Stomach (tissue), 8 donors: ENCODE measurements at regions not wholly inside any gene's neighbourhood (a gene's known extent, or its start where the extent isn't known, plus 50 kb on each side); places are given as distances from the start of the nearest gene placed in this dataset.

Source experiments
- DNase-seq, 2 donors: peaks; one replicate each; pipeline versions ENCODE4 v3.0.0 to v3.0.0-alpha.2; 2013 to 2019
- H3K27ac ChIP-seq, 5 donors: fragments of 200-600 bp in 4 of 5; sonication (generic) in 4 of 5; one replicate each; pipeline ENCODE4 v1.5.1; 2013 to 2019; ENCODE audit warnings: mild to moderate bottlenecking in 1 of 5, moderate library complexity in 1 of 5
- H3K27me3 ChIP-seq, 3 donors: fragments of 200-600 bp; sonication (generic); one replicate each; pipeline ENCODE4 v1.5.1; 2017 to 2019; ENCODE audit warnings: mixed run types in 1 of 3
- H3K36me3 ChIP-seq, 4 donors: fragments of 200-600 bp; sonication (generic); 1 replicate in 3 of 4; 2 replicates in 1 of 4; pipeline ENCODE4 v1.5.1; 2016 to 2019
- H3K4me1 ChIP-seq, 4 donors: fragments of 200-600 bp; sonication (generic); one replicate each; pipeline ENCODE4 v1.5.1; 2016 to 2019
- H3K4me3 ChIP-seq, 4 donors: fragments of 200-600 bp; sonication (generic) in 3 of 4; one replicate each; pipeline ENCODE4 v1.5.1; 2016 to 2019; ENCODE audit warnings: mild to moderate bottlenecking in 1 of 4
- H3K9me3 ChIP-seq, 4 donors: fragments of 200-600 bp; sonication (generic); one replicate each; pipeline ENCODE4 v1.5.1; 2016 to 2019
- EP300 ChIP-seq: sonication (generic); formaldehyde crosslinking; IDR thresholded peaks from one replicate; pipeline ENCODE4 v1.6.1; 2017; ENCODE audit warnings: antibody characterized with exemption
- POLR2A ChIP-seq, 4 donors: fragments of 450-650 bp; IDR thresholded peaks; one replicate each; pipeline ENCODE4 v1.6.1; 2016; ENCODE audit warnings: antibody characterized with exemption in 4 of 4, control low read depth in 2 of 4, mild to moderate bottlenecking in 1 of 4, moderate library complexity in 1 of 4
- POLR2AphosphoS5 ChIP-seq, 3 donors: sonication (generic); formaldehyde crosslinking; IDR thresholded peaks; one replicate each; pipeline ENCODE4 v1.6.1; 2016; ENCODE audit warnings: antibody characterized with exemption in 3 of 3
- WGBS, 5 donors: extraction: QIAGEN DNeasy Blood & Tissue Kit in 3 of 5; methylation state at CpG; one replicate each; pipeline versions ENCODE4 v1.1.5 to v1.1.7; 2013 to 2018; 5-methylcytosine and 5-hydroxymethylcytosine counted together
- intact Hi-C: fragments of 100-400 bp; cut with DNase I; formaldehyde crosslinking; loops from one replicate; pipeline ENCODE4 v1.15.1; 2023; ENCODE audit warnings: low total_unique reads
- TF ChIP-seq, protein P1 (sequence below), 7 experiments: fragments of 450-650 bp in 4 of 7; fragments of 200-600 bp in 3 of 7; sonication (generic) in 3 of 7; IDR thresholded peaks; one replicate each; pipeline ENCODE4 v1.5.1; 2016 to 2019; ENCODE audit warnings: antibody characterized with exemption in 7 of 7, control low read depth in 2 of 7, mild to moderate bottlenecking in 1 of 7
- donor health status: healthy with polysubstance abuse.
- donor health status: Bipolar disorder and iron deficiency.
- donor health status: healthy.

DNA sequence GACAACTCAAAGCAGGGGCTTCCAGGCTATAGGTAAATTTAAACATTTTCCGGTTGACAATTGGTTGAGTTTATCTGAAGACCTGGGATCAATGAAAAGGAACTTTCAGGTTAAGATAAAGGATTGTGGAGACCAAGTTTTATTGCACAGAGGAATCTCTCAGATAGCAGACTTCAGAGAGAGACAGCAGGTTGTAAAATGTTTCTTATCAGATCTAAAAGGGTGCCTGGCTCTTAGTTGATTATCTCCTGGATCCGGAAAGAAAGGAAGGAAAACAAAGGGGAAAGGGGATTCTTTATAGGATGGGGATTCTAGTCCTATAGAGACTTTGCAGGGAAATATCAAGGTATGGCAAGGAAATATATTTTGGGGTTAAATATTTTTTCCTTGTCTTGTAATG lies 951.3 kb upstream of the SEMA6D start:
- Histone ChIP-seq H3K27me3 (no peaks in the 10 kb centered on the region), H3K9me3 (peaks cover 0 to 25% (median 19%) of the 10 kb centered on the region in 4 donors), H3K4me3 (no peak overlapping the region), H3K27ac (no peak overlapping the region), H3K36me3 (no peaks in the 10 kb centered on the region), H3K4me1 (no peaks in the 10 kb centered on the region)
- intact Hi-C loops: no loop called here
- 31 to 55% (median 51%) methylated on average over 2 of the region's 2 CpGs for WGBS, 5 donors
- TF ChIP-seq EP300 (no peak), POLR2A (IDR thresholded peaks at IDR 0.05) (no peak), POLR2AphosphoS5 (IDR thresholded peaks at IDR 0.05) (no peak)
- TF ChIP-seq, protein P1, sequence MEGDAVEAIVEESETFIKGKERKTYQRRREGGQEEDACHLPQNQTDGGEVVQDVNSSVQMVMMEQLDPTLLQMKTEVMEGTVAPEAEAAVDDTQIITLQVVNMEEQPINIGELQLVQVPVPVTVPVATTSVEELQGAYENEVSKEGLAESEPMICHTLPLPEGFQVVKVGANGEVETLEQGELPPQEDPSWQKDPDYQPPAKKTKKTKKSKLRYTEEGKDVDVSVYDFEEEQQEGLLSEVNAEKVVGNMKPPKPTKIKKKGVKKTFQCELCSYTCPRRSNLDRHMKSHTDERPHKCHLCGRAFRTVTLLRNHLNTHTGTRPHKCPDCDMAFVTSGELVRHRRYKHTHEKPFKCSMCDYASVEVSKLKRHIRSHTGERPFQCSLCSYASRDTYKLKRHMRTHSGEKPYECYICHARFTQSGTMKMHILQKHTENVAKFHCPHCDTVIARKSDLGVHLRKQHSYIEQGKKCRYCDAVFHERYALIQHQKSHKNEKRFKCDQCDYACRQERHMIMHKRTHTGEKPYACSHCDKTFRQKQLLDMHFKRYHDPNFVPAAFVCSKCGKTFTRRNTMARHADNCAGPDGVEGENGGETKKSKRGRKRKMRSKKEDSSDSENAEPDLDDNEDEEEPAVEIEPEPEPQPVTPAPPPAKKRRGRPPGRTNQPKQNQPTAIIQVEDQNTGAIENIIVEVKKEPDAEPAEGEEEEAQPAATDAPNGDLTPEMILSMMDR (IDR thresholded peaks at IDR 0.05): no peak
- DNase-seq: no peak

DNA sequence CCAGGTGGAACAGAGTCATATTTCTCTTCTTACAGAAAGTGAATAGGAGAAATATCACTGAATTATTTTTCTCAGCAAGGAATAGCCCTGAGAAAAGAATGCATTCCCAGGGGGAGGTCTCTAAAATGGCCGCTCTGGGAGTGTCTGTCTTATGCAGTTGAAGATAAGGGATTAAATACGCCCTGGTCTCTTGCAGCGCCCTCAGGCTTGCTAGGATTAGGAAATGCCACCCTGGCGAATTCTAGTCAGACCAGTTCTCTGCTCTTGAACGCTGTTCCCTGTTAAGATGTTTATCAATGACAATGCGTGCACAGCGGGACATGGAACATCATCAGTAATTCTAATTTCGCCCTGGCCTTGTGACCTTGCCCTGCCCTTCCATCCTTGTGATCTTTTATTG lies 949.0 kb upstream of the SEMA6D start:
- Histone ChIP-seq H3K9me3 (peaks cover 0 to 32% (median 19%) of the 10 kb centered on the region in 4 donors), H3K4me1 (no peaks in the 10 kb centered on the region), H3K4me3 (no peak overlapping the region), H3K36me3 (no peaks in the 10 kb centered on the region), H3K27ac (no peak overlapping the region), H3K27me3 (no peaks in the 10 kb centered on the region)
- DNase-seq: no peak
- WGBS, 5 donors: 75 to 90% (median 88%) methylated on average over 8 of the region's 8 CpGs
- intact Hi-C loops: no loop called here
- TF ChIP-seq POLR2AphosphoS5 (IDR thresholded peaks at IDR 0.05) (no peak), EP300 (no peak), POLR2A (IDR thresholded peaks at IDR 0.05) (no peak)
- TF ChIP-seq, protein P1 (IDR thresholded peaks at IDR 0.05): no peak

DNA sequence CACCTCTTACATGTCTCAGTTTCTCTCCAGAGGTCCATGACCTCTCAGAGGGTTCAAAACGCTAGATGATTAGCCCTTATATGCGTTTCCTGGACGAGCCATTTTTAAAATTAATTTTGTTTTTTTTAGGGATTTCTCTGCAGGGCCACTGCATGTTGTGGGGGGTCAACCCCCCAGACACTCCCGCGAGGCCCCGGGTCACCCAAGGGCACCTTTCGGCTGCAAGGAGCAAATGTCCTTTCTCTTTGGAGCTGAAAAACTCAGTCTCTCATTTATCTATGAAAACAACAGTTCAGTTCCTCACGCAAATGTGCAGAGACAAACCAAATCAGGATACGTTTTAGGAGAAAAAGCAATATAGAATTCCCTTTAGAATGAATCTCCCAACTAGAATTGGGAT lies 944.3 kb upstream of the SEMA6D start:
- intact Hi-C loops: no loop called here
- no peak for TF ChIP-seq POLR2A (IDR thresholded peaks at IDR 0.05)
- TF ChIP-seq, protein P1 (IDR thresholded peaks at IDR 0.05): no peak
- no peak for TF ChIP-seq POLR2AphosphoS5 (IDR thresholded peaks at IDR 0.05)
- no peak for DNase-seq
- Histone ChIP-seq H3K27ac (no peak overlapping the region), H3K4me1 (no peaks in the 10 kb centered on the region), H3K36me3 (no peaks in the 10 kb centered on the region), H3K9me3 (peaks cover 0 to 33% (median 14%) of the 10 kb centered on the region in 4 donors), H3K27me3 (no peaks in the 10 kb centered on the region), H3K4me3 (no peak overlapping the region)
- 86 to 93% (median 89%) methylated on average over 9 of the region's 9 CpGs for WGBS, 5 donors

DNA sequence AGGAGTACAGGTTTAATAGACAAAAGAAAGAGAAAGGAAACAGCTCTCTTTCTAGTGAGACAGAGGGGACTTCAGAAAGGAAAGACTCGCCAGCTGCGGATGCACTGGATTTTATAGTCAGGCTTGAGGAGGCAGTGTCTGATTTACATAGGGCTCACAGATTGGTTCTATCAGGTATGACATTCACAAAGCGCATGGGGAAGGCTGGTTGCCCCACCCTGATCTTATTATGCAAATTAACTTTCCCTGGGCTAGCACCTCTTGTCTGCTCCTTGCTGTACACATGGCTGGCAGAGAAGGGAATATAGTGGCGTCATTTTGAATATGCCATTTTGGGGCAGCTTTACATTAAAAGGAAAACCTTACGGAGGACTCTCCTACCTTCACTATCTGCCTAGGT lies 938.4 kb upstream of the SEMA6D start:
- Histone ChIP-seq H3K36me3 (no peaks in the 10 kb centered on the region), H3K27ac (no peak overlapping the region), H3K4me1 (no peaks in the 10 kb centered on the region), H3K27me3 (no peaks in the 10 kb centered on the region), H3K4me3 (no peak overlapping the region), H3K9me3 (no peaks in the 10 kb centered on the region)
- TF ChIP-seq EP300 (no peak), POLR2AphosphoS5 (IDR thresholded peaks at IDR 0.05) (no peak), POLR2A (IDR thresholded peaks at IDR 0.05) (no peak)
- TF ChIP-seq, protein P1 (IDR thresholded peaks at IDR 0.05): no peak
- 76 to 94% (median 85%) methylated on average over 5 of the region's 5 CpGs for WGBS, 5 donors
- no peak for DNase-seq
- intact Hi-C loops: no loop called here
